HEK293T (cell line): ENCODE measurements at regions not wholly inside any gene's neighbourhood (a gene's known extent, or its start where the extent isn't known, plus 50 kb on each side); places are given as distances from the start of the nearest gene placed in this dataset.

Experiments used
- ARNT ChIP-seq: fragments of 450-650 bp; IDR thresholded peaks from 2 replicates; pipeline ENCODE4 v1.6.1; 2017; ENCODE audit warnings: mild to moderate bottlenecking
- BHLHE40 ChIP-seq: fragments of 450-650 bp; IDR thresholded peaks from 2 replicates; pipeline ENCODE4 v1.6.1; 2016; ENCODE audit warnings: mild to moderate bottlenecking, moderate library complexity, borderline replicate concordance
- FOXA1 ChIP-seq: fragments of 450-650 bp; IDR thresholded peaks from 2 replicates; pipeline ENCODE4 v1.6.1; 2016; ENCODE audit warnings: mild to moderate bottlenecking
- FOXK2 ChIP-seq: fragments of 450-650 bp; IDR thresholded peaks from 2 replicates; pipeline ENCODE4 v1.6.1; 2016; ENCODE audit warnings: mild to moderate bottlenecking
- FOXM1 ChIP-seq: fragments of 450-650 bp; IDR thresholded peaks from 2 replicates; pipeline ENCODE4 v1.6.1; 2017; ENCODE audit warnings: mild to moderate bottlenecking, borderline replicate concordance
- L3MBTL2 ChIP-seq: fragments of 450-650 bp; conservative IDR thresholded peaks from 2 replicates; pipeline ENCODE4 v1.6.1; 2016; ENCODE audit warnings: mild to moderate bottlenecking
- LEF1 ChIP-seq: fragments of 450-650 bp; IDR thresholded peaks from 2 replicates; pipeline ENCODE4 v1.6.1; 2017; ENCODE audit warnings: mild to moderate bottlenecking, borderline replicate concordance
- SP1 ChIP-seq: fragments of 450-650 bp; IDR thresholded peaks from 2 replicates; pipeline ENCODE4 v1.6.1; 2017
- SUZ12 ChIP-seq: fragments of 450-650 bp; IDR thresholded peaks from 2 replicates; pipeline ENCODE4 v1.6.1; 2016; ENCODE audit warnings: mild to moderate bottlenecking
- TARDBP ChIP-seq: fragments of 450-650 bp; IDR thresholded peaks from 2 replicates; pipeline ENCODE4 v1.6.1; 2016
- ZNF384 ChIP-seq: fragments of 450-650 bp; IDR thresholded peaks from 2 replicates; pipeline ENCODE4 v1.6.1; 2016

DNA sequence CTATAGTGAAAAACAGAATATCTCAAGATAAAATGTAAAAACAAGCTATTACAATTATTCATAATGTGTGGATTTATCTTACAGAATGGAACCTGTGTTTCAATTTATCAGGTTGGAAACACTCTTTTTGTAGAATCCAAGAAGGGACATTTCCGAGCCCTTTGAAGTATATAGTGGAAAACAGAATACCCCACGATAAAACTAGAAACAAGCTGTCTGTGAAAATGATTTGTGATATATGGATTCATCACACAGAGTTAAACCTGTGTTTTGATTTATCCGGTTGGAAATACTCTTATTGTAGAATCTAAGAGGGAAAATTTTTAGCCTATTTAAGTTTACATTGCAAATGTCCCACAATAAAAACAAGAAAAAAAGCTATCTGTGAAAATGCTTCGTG is 388.2 kb downstream of the PRDM9 start:
- TF ChIP-seq FOXK2 (no peak), BHLHE40 (no peak), SUZ12 (no peak), TARDBP (no peak), LEF1 (no peak), FOXM1 (no peak), ARNT (no peak), ZNF384 (no peak), FOXA1 (no peak), L3MBTL2 (no peak), SP1 (no peak)
